Hematopoietic multipotent progenitor cell treated with erythropoietin and hydrocortisone succinate and interleukin-3 and kit ligand, for 4 days (in vitro differentiated cells): ENCODE measurements at regions not wholly inside any gene's neighbourhood (a gene's known extent, or its start where the extent isn't known, plus 50 kb on each side); places are given as distances from the start of the nearest gene placed in this dataset.

Experiments
- DNase-seq: peaks from one replicate; pipeline ENCODE4 v3.0.0-alpha.2; 2015

- DNase-seq: no peak
Observed at GRCh38 chr1:195999022-195999421, 609.2 kb downstream of the KCNT2 start.

GRCh38 chr1:195981448-195982139, 626.6 kb downstream of the KCNT2 start:
- DNase-seq: no peak

- no peak for DNase-seq
Observed at GRCh38 chr1:195979646-195980045, 628.6 kb downstream of the KCNT2 start.

- no peak for DNase-seq
Observed at GRCh38 chr1:195973311-195973904, 634.8 kb downstream of the KCNT2 start.

GRCh38 chr1:195971589-195971988, 636.7 kb downstream of the KCNT2 start:
- no peak for DNase-seq

- no peak for DNase-seq
Observed at GRCh38 chr1:195970209-195970608, 638.0 kb downstream of the KCNT2 start.

DNA sequence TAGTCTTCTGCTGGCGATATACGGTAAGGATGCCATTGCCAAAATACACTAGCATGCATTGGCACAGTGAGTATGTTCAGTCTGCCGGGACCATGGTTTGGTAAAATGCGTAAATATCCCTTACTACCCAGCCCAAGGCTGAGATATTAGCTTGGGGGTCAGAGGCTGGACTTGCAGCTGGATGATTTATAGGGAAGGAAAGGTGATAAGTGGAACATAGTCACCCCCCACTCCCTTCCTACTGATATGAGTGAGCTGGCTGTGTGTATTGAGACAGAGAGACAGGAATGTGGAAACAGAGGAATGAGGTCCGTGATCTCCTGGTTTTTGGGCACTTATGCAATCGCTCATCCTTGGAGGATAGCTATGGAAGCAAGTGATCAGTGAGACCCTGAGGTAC, 642.8 kb downstream of the KCNT2 start:
- no peak for DNase-seq

DNA sequence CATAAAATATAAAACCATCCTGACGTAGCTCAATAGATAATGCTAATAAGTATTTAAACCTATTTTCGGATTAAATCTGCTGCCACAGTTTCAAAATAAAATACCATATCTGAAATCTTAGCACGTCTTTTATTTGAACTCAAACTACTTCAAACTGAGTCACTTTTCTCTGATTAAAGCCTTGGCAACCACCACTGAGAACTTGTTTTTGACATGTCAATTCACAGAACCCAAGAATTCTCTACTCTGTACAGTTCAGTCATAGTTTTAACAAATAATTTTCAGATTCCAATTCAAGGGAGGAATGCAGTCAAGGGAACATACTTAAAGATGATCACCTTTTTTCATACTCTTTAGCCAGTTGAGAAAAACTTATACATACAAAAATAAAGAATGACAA, 643.2 kb downstream of the KCNT2 start:
- no peak for DNase-seq

DNA sequence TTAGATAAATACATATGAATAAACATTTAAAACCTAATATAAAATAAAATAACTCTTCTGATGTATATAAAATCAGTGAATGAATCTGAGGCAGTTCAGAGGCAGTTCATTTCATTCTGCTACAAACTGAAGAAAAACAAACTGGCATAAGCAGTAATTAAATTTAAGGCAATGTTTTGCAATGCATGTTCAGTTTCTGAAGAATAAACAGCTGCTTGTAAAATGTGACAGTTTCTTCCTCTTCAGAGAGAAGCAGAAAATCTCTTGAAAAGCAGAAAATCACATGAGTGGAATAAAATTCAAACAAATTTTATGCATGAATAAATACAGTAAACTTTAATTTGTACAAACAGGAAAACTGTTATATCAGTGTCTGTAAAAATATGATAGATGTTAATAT, 643.7 kb downstream of the KCNT2 start:
- DNase-seq: no peak

DNA sequence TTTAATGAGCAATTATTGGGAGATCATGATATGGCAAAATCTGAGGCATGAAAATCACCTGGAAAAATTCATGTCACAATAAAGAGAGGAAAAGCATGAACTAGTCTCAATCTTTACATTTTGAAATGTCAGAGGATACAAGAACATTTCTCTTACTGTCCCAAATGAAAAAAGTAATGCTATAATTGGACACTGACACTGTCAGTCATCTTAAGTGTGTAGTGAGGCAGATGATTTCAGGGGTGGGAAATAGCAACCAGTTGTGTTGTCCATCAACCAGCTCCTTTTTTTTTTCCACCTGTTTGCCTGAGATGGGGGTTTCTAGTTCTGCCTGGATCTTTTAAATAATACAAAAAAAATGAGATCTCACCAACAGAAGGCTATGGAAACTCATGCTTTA, 646.2 kb downstream of the KCNT2 start:
- DNase-seq: no peak

DNA sequence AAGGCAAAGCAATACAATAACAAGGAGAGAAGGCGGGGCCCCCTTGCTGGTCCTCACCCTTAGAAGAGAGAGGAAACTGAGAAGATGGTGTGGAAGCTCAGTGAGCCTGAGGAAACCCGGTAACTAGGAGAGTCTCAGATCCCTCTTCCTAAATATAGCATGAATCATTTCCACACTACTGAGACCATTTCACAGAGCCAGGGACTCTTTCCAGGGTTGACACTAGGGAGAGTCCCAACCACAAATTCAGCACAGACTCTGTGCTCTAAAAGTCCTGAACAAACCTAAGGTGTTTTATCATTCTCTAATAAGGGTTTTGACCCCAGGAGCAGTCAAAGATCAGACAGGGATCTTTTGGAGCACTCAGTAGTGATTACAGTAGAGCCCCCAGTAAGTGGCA, 647.7 kb downstream of the KCNT2 start:
- DNase-seq: no peak

DNA sequence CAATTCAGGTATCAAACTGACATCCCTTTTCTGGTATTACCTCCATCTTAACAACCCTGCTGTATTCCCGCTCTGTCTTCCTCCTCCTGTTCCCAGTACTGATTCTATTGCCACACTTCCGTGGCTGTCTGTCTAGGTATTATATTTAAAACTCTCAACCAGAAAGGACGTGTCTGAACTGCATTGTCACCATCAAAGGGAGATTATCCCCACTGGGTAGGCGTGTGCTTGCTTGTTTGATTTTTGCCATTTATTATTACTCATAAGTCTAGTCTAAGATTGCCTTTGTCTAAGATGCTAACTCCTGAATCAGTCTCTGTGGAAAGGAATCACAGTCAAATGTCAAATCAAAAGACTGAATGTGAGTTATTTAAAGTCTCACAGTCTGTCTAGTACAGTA, 650.1 kb downstream of the KCNT2 start:
- DNase-seq: no peak

- DNase-seq: no peak
Observed at GRCh38 chr1:195956845-195957244, 651.4 kb downstream of the KCNT2 start.

GRCh38 chr1:195954848-195955247, 653.4 kb downstream of the KCNT2 start:
- DNase-seq: no peak

DNA sequence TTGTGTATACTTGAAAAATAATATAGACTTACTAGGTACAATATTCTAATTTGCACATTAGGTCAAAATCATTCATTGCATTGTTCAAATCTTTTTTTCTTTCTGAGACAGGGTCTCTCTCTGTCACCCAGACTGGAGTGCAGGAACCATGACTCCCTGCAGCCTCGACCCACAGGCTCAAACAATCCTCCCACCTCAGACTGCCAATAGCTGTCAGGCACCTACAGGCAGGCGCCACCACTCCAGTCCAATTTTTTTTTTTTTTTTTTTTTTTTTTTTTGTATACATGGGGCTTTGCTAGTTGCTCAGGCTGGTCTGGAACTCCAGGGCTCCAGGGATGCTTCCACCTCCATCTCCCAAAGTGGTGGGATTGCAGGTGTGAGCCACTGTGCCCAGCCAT, 656.9 kb downstream of the KCNT2 start:
- no peak for DNase-seq

DNA sequence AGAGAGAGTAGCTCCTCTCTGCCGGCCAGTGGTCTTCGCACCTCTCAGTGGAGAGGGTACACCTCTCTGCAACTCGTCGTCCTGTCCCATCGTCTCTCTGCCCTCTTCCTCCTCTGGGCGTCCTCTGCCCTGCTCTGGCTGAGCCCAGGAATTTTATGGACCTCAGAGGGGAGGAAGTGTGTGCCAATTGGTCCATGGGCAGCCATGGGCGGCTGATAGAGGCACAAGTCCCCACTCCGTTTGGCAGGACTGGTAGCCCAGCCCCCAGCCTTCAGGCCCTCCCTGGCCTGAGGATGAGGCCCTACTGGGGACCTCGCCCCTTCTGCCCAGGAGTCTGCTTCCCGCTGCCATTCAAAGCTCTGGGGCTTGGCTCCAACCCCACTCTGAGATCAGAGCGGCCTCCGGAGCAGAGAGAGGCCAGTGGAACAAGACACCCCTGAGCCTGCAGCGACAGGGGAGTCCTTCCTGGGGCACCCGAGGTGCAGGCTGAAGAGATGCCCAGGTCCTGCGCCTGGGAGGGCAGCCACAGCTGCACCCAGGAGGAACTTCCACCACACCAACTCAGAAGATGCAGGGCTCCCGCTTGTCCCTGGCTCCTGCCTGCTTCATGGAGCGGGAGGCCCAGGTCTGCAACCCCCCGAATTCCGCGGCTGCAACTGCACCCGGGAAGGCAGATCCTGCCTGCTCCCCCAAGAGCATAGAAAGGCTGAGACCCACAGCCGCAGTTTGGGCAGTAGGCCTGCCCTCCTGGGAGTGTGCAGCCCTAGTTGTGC, 659.9 kb downstream of the KCNT2 start:
- no peak for DNase-seq

GRCh38 chr1:195946500-195946899, 661.7 kb downstream of the KCNT2 start:
- DNase-seq: no peak

GRCh38 chr1:195941795-195942194, 666.4 kb downstream of the KCNT2 start:
- no peak for DNase-seq

- DNase-seq: no peak
Observed at GRCh38 chr1:195941314-195941713, 666.9 kb downstream of the KCNT2 start.

- DNase-seq: peak; percentile 30
Observed at GRCh38 chr1:195939844-195940243, 668.4 kb downstream of the KCNT2 start.

DNA sequence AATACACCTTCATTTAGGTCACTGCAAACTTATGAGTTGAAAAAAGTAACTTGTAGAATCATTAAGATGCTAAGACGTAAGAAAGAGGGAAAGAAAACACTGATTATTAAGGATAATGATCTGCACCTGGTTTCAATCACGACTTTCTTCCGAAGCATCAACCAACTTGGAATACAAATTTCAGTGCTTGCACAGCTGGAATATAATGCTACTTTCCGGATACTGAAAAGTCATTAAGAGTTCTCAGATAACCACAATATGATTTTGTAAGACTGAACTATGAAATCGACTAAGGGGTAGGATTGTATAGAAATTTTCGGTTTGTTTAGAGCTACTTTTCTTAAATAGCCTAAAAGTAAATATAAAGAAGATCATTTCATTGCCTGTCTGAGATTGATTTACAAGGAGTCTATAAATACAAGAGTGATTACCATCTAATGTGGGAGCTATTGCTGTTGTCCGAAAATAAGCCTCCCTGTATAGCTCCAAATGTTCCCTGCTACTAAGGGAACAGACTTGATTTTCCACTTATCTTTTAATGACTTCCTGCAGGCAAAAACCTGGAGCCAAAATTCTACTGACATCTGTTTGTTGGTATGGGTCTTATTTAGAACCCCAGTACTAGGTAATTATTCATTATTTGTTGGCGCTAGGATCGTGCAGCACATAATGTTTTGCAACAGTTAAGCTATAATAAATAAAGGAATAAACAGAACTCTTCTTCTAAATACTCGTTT, 673.3 kb downstream of the KCNT2 start:
- DNase-seq: no peak

DNA sequence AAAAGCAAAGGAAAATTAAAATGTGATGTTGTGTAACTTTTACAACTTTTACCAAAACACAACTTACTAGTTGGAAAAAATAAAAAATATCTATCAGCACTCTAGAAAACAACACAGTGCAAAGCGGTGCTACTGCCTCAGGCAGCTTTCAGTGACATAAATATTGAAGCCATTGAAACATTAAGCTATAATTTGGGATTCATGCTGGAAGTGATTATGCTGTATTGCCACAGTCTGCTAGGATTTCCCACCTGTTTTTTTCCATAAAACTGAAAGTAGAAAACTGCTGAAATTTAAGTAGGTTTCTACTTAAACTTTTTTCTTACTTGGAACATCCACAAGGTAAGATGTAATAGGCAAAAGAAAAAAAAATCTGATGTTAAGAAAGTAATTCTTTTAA, 674.4 kb downstream of the KCNT2 start:
- DNase-seq: no peak

DNA sequence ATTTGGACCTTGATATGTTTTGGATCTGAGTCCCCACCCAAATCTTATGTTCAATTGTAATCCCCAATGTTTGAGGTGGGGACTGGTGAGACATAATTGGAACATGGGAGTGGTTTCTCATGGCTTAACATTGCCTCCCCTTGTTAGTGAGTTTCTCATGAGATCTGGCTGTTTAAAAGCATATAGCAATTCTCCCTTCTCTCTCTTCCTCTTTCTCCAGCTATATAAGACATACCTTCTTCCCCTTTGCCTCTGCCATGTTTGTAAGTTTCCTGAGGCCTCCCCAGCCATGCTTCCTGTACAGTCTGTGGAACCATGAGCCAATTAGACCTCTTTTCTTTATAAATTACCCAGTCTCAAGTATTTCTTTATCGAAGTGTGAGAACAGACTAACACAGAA, 692.4 kb downstream of the KCNT2 start:
- DNase-seq: no peak

- no peak for DNase-seq
Observed at GRCh38 chr1:195909061-195909460, 699.2 kb downstream of the KCNT2 start.
